ENCODE measurements at regions not wholly inside any gene's neighbourhood (a gene's known extent, or its start where the extent isn't known, plus 50 kb on each side); places are given as distances from the start of the nearest gene placed in this dataset.

- TF ChIP-seq, protein P1, sequence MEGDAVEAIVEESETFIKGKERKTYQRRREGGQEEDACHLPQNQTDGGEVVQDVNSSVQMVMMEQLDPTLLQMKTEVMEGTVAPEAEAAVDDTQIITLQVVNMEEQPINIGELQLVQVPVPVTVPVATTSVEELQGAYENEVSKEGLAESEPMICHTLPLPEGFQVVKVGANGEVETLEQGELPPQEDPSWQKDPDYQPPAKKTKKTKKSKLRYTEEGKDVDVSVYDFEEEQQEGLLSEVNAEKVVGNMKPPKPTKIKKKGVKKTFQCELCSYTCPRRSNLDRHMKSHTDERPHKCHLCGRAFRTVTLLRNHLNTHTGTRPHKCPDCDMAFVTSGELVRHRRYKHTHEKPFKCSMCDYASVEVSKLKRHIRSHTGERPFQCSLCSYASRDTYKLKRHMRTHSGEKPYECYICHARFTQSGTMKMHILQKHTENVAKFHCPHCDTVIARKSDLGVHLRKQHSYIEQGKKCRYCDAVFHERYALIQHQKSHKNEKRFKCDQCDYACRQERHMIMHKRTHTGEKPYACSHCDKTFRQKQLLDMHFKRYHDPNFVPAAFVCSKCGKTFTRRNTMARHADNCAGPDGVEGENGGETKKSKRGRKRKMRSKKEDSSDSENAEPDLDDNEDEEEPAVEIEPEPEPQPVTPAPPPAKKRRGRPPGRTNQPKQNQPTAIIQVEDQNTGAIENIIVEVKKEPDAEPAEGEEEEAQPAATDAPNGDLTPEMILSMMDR (IDR thresholded peaks at IDR 0.05), result no peak
- H3K4me3 ChIP-seq, result no peak overlapping the region
- DNase-seq (ENCODE audit: low spot score in 2 of 2), result no peak
- no peak overlapping the region for H3K27ac ChIP-seq
- no peaks in the 10 kb centered on the region for H3K9me3 ChIP-seq
- no peaks in the 10 kb centered on the region for H3K36me3 ChIP-seq
- H3K27me3 ChIP-seq, result no peaks in the 10 kb centered on the region
- intact Hi-C loops (cut with DNase I), result no loop called here
- no peaks in the 10 kb centered on the region for H3K4me1 ChIP-seq
Measured at GRCh38 chr5:136620621-136621020, 255.3 kb upstream of the TRPC7 start.

DNA sequence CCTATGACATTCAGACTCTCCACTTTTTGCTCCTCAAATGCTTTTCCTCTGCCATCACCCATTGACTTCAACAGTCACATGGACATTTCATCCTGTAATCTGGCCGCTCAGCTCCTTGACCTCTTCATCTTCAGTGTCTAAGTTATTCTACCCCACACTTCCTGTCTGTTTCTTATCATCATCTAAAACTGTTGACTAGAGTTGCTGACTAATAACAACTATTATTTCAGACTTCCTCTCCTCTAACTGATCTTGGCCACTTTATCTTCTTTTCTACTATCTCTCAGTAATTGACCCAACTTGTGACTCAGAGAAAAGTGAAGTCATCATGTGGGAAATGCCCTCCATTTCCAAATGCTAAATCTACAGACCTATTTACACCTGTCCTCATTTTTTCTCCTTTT lies 254.7 kb upstream of the TRPC7 start:
- Histone ChIP-seq H3K4me3 (no peak overlapping the region), H3K9me3 (no peaks in the 10 kb centered on the region), H3K36me3 (no peaks in the 10 kb centered on the region), H3K27me3 (no peaks in the 10 kb centered on the region), H3K27ac (no peak overlapping the region), H3K4me1 (no peaks in the 10 kb centered on the region)
- intact Hi-C loops (cut with DNase I), result no loop called here
- DNase-seq (ENCODE audit: low spot score in 2 of 2), result no peak
- TF ChIP-seq, protein P1 (IDR thresholded peaks at IDR 0.05), result no peak

DNA sequence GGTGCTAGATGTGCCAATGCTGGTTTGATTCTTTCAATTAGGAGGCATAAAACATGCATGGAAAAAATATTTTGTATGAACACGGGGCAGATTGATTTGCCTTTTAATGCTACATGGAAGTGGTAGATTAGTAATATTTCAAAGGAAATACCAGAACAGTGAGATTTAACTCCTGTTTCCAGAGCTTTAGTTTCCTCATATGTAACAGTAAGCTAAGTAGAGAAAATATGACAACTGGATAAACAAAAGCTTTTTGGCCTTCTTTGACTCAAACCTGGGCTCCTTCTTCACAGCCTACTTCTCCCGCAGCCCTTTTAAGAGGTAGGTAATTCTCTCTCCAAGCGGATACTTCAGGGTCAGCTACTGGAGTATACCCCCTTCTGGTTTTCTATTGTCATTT lies 254.2 kb upstream of the TRPC7 start:
- Histone ChIP-seq H3K9me3 (no peaks in the 10 kb centered on the region), H3K36me3 (no peaks in the 10 kb centered on the region), H3K4me3 (no peak overlapping the region), H3K4me1 (no peaks in the 10 kb centered on the region), H3K27ac (no peak overlapping the region), H3K27me3 (no peaks in the 10 kb centered on the region)
- TF ChIP-seq, protein P1 (IDR thresholded peaks at IDR 0.05), result no peak
- no peak for DNase-seq (ENCODE audit: low spot score in 2 of 2)
- intact Hi-C loops (cut with DNase I), result no loop called here

GRCh38 chr5:136615251-136616119 lies 250.1 kb upstream of the TRPC7 start:
- TF ChIP-seq, protein P1 (IDR thresholded peaks at IDR 0.05), result no peak
- no peak for DNase-seq (ENCODE audit: low spot score in 2 of 2)
- Histone ChIP-seq H3K27ac (no peak overlapping the region), H3K4me1 (no peaks in the 10 kb centered on the region), H3K9me3 (no peaks in the 10 kb centered on the region), H3K36me3 (no peaks in the 10 kb centered on the region), H3K27me3 (no peaks in the 10 kb centered on the region), H3K4me3 (no peak overlapping the region)
- intact Hi-C loops (cut with DNase I), result no loop called here

DNA sequence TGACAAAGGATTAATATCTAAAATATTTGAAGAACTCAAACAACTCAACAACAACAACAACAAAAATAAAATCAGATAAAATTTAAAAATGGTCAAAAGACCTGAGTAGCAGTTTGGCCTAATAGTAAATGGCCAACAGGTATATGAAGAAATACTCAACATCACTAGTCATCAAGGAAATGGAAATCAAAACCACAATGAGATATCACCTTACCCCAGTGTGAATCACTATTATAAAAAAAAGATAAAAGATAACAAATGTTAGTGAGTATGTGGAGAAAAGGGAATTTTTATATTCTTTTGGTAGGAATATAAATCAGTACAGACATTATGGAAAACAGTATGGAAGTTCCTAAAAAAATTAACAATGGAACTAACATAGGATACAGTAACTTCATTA lies 247.9 kb upstream of the TRPC7 start:
- TF ChIP-seq, protein P1 (IDR thresholded peaks at IDR 0.05), result no peak
- DNase-seq (ENCODE audit: low spot score in 2 of 2), result no peak
- intact Hi-C loops (cut with DNase I), result no loop called here
- Histone ChIP-seq H3K36me3 (no peaks in the 10 kb centered on the region), H3K27ac (no peak overlapping the region), H3K4me1 (no peaks in the 10 kb centered on the region), H3K4me3 (no peak overlapping the region), H3K27me3 (no peaks in the 10 kb centered on the region), H3K9me3 (no peaks in the 10 kb centered on the region)

Data from ascending aorta (tissue), 2 donors.